Testis (tissue), 2 donors: ENCODE measurements at regions not wholly inside any gene's neighbourhood (a gene's known extent, or its start where the extent isn't known, plus 50 kb on each side); places are given as distances from the start of the nearest gene placed in this dataset.

Experiments
- DNase-seq: peaks from one replicate; pipeline ENCODE4 v3.0.0-alpha.2; 2019
- H3K27ac ChIP-seq, 2 donors: fragments of 200-600 bp; sonication (generic); one replicate each; pipeline ENCODE4 v1.5.1; 2019
- H3K27me3 ChIP-seq: fragments of 200-600 bp; sonication (generic); one replicate; pipeline ENCODE4 v1.5.1; 2019
- H3K36me3 ChIP-seq: fragments of 200-600 bp; sonication (generic); one replicate; pipeline ENCODE4 v1.5.1; 2017; ENCODE audit warnings: low read depth; ENCODE audit errors: missing control alignments
- H3K4me1 ChIP-seq: fragments of 200-600 bp; sonication (generic); one replicate; pipeline ENCODE4 v1.5.1; 2019
- H3K4me3 ChIP-seq, 2 donors: fragments of 200-600 bp; sonication (generic); one replicate each; pipeline ENCODE4 v1.5.1; 2017 to 2019
- H3K9me3 ChIP-seq: fragments of 200-600 bp; sonication (generic); one replicate; pipeline ENCODE4 v1.5.1; 2017
- CTCF ChIP-seq, 3 experiments: fragments of 450-650 bp in 2 of 3; fragments of 200-600 bp in 1 of 3; sonication (generic) in 1 of 3; IDR thresholded peaks; one replicate each; pipeline ENCODE4 v1.5.1; 2016 to 2019; ENCODE audit warnings: antibody characterized with exemption in 3 of 3, mild to moderate bottlenecking in 2 of 3, moderate library complexity in 1 of 3
- POLR2A ChIP-seq: fragments of 450-650 bp; IDR thresholded peaks from one replicate; pipeline ENCODE4 v1.6.1; 2017; ENCODE audit warnings: antibody characterized with exemption, mild to moderate bottlenecking, moderate library complexity
- WGBS, 2 donors: methylation state at CpG; one replicate each; pipeline ENCODE4 v1.1.5; 2018; 5-methylcytosine and 5-hydroxymethylcytosine counted together
- intact Hi-C: fragments of 100-400 bp; cut with DNase I; formaldehyde crosslinking; loops from one replicate; pipeline ENCODE4 v1.15.1; 2023; ENCODE audit warnings: low total_unique reads

GRCh38 chr22:27295040-27295439 lies 506.5 kb downstream of the MN1 start:
- intact Hi-C loops, result no loop called here
- Histone ChIP-seq H3K27ac (no peak overlapping the region), H3K4me1 (no peaks in the 10 kb centered on the region), H3K9me3 (no peaks in the 10 kb centered on the region), H3K27me3 (no peaks in the 10 kb centered on the region), H3K36me3 (no peaks in the 10 kb centered on the region), H3K4me3 (no peak overlapping the region)
- 84 to 85% methylated on average over 3 of the region's 3 CpGs for WGBS, 2 donors
- TF ChIP-seq POLR2A (no peak), CTCF (IDR thresholded peaks at IDR 0.05) (no peak)
- no peak for DNase-seq

GRCh38 chr22:27295605-27296004 lies 506.0 kb downstream of the MN1 start:
- Histone ChIP-seq H3K4me3 (no peak overlapping the region), H3K36me3 (no peaks in the 10 kb centered on the region), H3K4me1 (no peaks in the 10 kb centered on the region), H3K27me3 (no peaks in the 10 kb centered on the region), H3K27ac (no peak overlapping the region), H3K9me3 (no peaks in the 10 kb centered on the region)
- DNase-seq, result no peak
- no peak for TF ChIP-seq CTCF (IDR thresholded peaks at IDR 0.05)
- TF ChIP-seq POLR2A, result no peak
- intact Hi-C loops, result no loop called here
- WGBS, 2 donors, result 76 to 91% methylated on average over 1 of the region's 1 CpG

GRCh38 chr22:27296091-27296675 lies 505.4 kb downstream of the MN1 start:
- intact Hi-C loops, result no loop called here
- no peak for TF ChIP-seq CTCF (IDR thresholded peaks at IDR 0.05)
- TF ChIP-seq POLR2A, result no peak
- H3K4me3 ChIP-seq, result no peak overlapping the region
- H3K27ac ChIP-seq, result no peak overlapping the region
- H3K27me3 ChIP-seq, result no peaks in the 10 kb centered on the region
- no peaks in the 10 kb centered on the region for H3K36me3 ChIP-seq
- H3K4me1 ChIP-seq, result no peaks in the 10 kb centered on the region
- WGBS, 2 donors, result 44 to 66% methylated on average over 16 to 24 of the region's 24 CpGs
- H3K9me3 ChIP-seq, result no peaks in the 10 kb centered on the region
- no peak for DNase-seq

- Histone ChIP-seq H3K4me3 (no peak overlapping the region), H3K4me1 (no peaks in the 10 kb centered on the region), H3K9me3 (no peaks in the 10 kb centered on the region), H3K27ac (no peak overlapping the region), H3K36me3 (no peaks in the 10 kb centered on the region), H3K27me3 (no peaks in the 10 kb centered on the region)
- no peak for DNase-seq
- intact Hi-C loops, result no loop called here
- WGBS, 2 donors, result 69 to 82% methylated on average over 7 of the region's 7 CpGs
- TF ChIP-seq POLR2A (no peak), CTCF (IDR thresholded peaks at IDR 0.05) (no peak)
Measured at GRCh38 chr22:27297125-27297524, 504.4 kb downstream of the MN1 start.

GRCh38 chr22:27298332-27298731 lies 503.2 kb downstream of the MN1 start:
- intact Hi-C loops, result no loop called here
- 57 to 69% methylated on average over 7 of the region's 7 CpGs for WGBS, 2 donors
- TF ChIP-seq POLR2A, result no peak

More at GRCh38 chr22:27298332-27298731, 503.2 kb downstream of the MN1 start:
- no peak for DNase-seq
- no peaks in the 10 kb centered on the region for H3K4me1 ChIP-seq
- H3K36me3 ChIP-seq, result no peaks in the 10 kb centered on the region
- no peak overlapping the region for H3K27ac ChIP-seq
- H3K27me3 ChIP-seq, result no peaks in the 10 kb centered on the region
- H3K9me3 ChIP-seq, result no peaks in the 10 kb centered on the region
- no peak overlapping the region for H3K4me3 ChIP-seq
